ENCODE measurements at regions not wholly inside any gene's neighbourhood (a gene's known extent, or its start where the extent isn't known, plus 50 kb on each side); places are given as distances from the start of the nearest gene placed in this dataset.

DNA sequence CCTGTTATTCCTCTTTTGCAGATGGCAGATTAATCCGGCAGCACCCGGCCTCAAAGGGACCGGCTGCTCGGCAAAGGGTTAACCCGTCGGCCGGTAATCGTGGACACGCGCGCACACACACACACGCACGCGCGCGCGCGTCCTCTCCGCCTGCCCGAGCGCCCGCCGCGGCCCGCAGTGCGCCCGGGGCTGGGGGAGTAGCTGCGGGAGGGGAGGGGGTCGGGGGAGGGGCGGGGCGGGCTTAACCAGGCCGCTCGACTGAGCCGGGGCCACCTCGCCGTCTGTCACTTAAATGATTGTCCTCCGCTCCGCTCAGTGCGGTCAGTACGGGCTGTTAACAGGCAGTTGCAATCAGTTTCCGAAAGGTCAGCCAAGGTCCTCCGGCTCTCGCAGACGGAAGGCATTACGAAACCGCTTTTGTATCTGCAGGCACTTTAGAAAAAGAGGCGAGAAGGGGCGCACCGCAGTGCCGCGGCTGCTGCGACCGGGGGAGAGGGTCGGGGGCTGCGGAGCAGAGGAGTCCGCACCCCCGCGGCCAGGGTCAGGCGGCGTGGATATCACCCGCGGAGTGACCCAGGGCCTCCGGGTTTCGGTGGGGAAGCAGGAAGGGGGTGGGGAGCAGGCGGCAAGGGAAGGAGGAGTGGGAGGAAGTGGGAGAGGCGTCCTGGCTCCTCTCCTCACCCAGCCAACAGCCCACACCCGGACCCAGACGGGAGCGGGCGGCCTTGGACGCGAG is 57.3 kb upstream of the BCOR start:
- H3K4me3 ChIP-seq (ENCODE audit: low read depth in 2 of 2, low read length in 1 of 2): peak overlapping the region; percentile 46 to 49
- H3K9ac ChIP-seq: no peak overlapping the region

DNA sequence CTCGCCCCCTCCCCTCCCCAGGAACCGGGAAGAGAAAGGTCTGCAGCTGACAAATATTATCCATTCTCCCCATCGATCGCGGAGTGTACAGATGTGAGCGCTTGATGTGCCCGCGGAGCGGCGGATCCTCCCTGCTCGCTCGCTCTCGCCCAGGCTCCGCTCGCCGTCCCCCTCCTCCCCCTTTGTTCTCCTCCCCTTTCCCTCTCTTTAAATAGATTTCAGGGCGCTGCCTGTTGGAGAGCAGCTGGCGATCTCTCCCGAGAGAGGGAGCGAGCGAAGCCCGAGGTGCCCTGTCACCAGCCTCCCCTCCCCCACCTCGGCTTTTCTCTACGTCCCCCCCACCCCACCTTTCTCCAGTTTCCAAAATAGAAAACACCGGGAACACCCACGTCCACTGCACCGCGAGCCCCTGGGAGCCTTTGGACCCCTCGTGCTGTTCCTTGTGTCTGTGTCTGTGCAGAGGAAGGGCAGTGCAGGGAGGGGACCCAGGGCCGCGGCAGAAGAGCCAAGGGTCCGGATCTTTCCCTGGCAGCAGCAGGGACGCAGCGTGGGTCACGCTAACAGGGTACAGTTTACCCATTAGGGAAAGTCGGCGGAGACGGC is 56.6 kb upstream of the BCOR start:
- WGBS (ENCODE audit: low lambda C conversion rate): 1% methylated on average over 27 of the region's 38 CpGs
- no peaks in the 10 kb centered on the region for H3K9me2 ChIP-seq
- peaks cover 45% of the 10 kb centered on the region; the same call in 1 of the 2 replicates for H3K27me3 ChIP-seq (ENCODE audit: insufficient read depth)
- POLR2A ChIA-PET: interaction anchor here (0.5 to 5.0 kb wide), 16 partner anchors 9 to 424 kb away, joined by 3 to 38 read pairs (median 4); partner anchors contain the start of gene BCOR
- no peaks in the 10 kb centered on the region for H3K9me3 ChIP-seq
- H4K20me1 ChIP-seq (ENCODE audit: insufficient read depth): no peaks in the 10 kb centered on the region
- peaks cover 0 to 36% of the 10 kb centered on the region in 2 experiments; a peak in 2 of 4 replicates for H3K4me1 ChIP-seq (ENCODE audit: control insufficient read depth in 1 of 2, insufficient read depth in 2 of 2, low read depth in 1 of 2, low read length in 1 of 2)
- H3K27ac ChIP-seq (ENCODE audit: low read depth in 2 of 2, low read length in 1 of 2): peak overlapping the region in 1 of 2 experiments; percentile 98; a peak in 2 of 4 replicates
- peak overlapping the region; percentile 42 to 49 for H3K4me3 ChIP-seq (ENCODE audit: low read depth in 2 of 2, low read length in 1 of 2)
- DNase-seq: peak; percentile 75
- no peak overlapping the region for H3K9ac ChIP-seq
- no peaks in the 10 kb centered on the region for H3F3A ChIP-seq (replicated peaks; ENCODE audit: insufficient read depth)
- no peak overlapping the region for H2AFZ ChIP-seq (ENCODE audit: low read depth)
- H3K79me2 ChIP-seq (ENCODE audit: insufficient read depth): no peaks in the 10 kb centered on the region
- no peaks in the 10 kb centered on the region for H3K36me3 ChIP-seq (replicated peaks in 1 of 2; ENCODE audit: control insufficient read depth in 1 of 2, insufficient read depth in 2 of 2, low read length in 1 of 2)
- CTCF ChIA-PET: interaction anchor here (1.0 kb wide), 2 partner anchors 9 to 109 kb away, joined by 3 read pairs; no protein-coding TSS in a partner anchor
- TF ChIP-seq EP300 (IDR thresholded peaks at IDR 0.05; ENCODE audit: borderline replicate concordance in 1 of 2, low read depth in 1 of 2, low read length in 1 of 2) (0 out of 4 replicates have a peak, but pooled peaks of 1 of the 2 experiments have one; percentile 16), RXRA (IDR thresholded peaks at IDR 0.05; ENCODE audit: borderline replicate concordance, low read depth) (no peak), TEAD4 (IDR thresholded peaks at IDR 0.05; ENCODE audit: borderline replicate concordance, insufficient read depth) (no peak)
- TF ChIP-seq, protein P1, sequence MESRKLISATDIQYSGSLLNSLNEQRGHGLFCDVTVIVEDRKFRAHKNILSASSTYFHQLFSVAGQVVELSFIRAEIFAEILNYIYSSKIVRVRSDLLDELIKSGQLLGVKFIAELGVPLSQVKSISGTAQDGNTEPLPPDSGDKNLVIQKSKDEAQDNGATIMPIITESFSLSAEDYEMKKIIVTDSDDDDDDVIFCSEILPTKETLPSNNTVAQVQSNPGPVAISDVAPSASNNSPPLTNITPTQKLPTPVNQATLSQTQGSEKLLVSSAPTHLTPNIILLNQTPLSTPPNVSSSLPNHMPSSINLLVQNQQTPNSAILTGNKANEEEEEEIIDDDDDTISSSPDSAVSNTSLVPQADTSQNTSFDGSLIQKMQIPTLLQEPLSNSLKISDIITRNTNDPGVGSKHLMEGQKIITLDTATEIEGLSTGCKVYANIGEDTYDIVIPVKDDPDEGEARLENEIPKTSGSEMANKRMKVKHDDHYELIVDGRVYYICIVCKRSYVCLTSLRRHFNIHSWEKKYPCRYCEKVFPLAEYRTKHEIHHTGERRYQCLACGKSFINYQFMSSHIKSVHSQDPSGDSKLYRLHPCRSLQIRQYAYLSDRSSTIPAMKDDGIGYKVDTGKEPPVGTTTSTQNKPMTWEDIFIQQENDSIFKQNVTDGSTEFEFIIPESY (IDR thresholded peaks at IDR 0.05; ENCODE audit: borderline replicate concordance, low read depth): no peak
- peak overlapping the region; percentile 63 for H3K4me2 ChIP-seq

More for the DNA sequence above, 57.3 kb upstream of the BCOR start:
- 5% methylated on average over 26 of the region's 72 CpGs for WGBS (ENCODE audit: low lambda C conversion rate)
- H3K27me3 ChIP-seq (ENCODE audit: insufficient read depth): peaks cover 47% of the 10 kb centered on the region; the same call in 1 of the 2 replicates
- no peaks in the 10 kb centered on the region for H3K79me2 ChIP-seq (ENCODE audit: insufficient read depth)
- H3K9me2 ChIP-seq: no peaks in the 10 kb centered on the region
- peak overlapping the region; percentile 73 for H3K4me2 ChIP-seq
- H3F3A ChIP-seq (replicated peaks; ENCODE audit: insufficient read depth): no peaks in the 10 kb centered on the region
- H3K9me3 ChIP-seq: no peaks in the 10 kb centered on the region
- DNase-seq: peak; percentile 87
- no peaks in the 10 kb centered on the region for H3K36me3 ChIP-seq (replicated peaks in 1 of 2; ENCODE audit: control insufficient read depth in 1 of 2, insufficient read depth in 2 of 2, low read length in 1 of 2)
- peak overlapping the region in 1 of 2 experiments; percentile 98; a peak in 2 of 4 replicates for H3K27ac ChIP-seq (ENCODE audit: low read depth in 2 of 2, low read length in 1 of 2)
- H3K4me1 ChIP-seq (ENCODE audit: control insufficient read depth in 1 of 2, insufficient read depth in 2 of 2, low read depth in 1 of 2, low read length in 1 of 2): peaks cover 0 to 33% of the 10 kb centered on the region in 2 experiments; a peak in 2 of 4 replicates
- ChIA-PET POLR2A (interaction anchor here (1.0 to 5.0 kb wide), 12 partner anchors 10 to 144 kb away, joined by 3 to 38 read pairs (median 4); partner anchors contain the start of gene BCOR), CTCF (no interaction called here)
- H2AFZ ChIP-seq (ENCODE audit: low read depth): no peak overlapping the region
- peak; percentile 30; the same call in 1 of the 2 replicates for TF ChIP-seq NRF1 (IDR thresholded peaks at IDR 0.05; ENCODE audit: low read depth, low read length)
- no peak for TF ChIP-seq RFX5 (IDR thresholded peaks at IDR 0.05; ENCODE audit: low read length)
- TF ChIP-seq, protein P2, sequence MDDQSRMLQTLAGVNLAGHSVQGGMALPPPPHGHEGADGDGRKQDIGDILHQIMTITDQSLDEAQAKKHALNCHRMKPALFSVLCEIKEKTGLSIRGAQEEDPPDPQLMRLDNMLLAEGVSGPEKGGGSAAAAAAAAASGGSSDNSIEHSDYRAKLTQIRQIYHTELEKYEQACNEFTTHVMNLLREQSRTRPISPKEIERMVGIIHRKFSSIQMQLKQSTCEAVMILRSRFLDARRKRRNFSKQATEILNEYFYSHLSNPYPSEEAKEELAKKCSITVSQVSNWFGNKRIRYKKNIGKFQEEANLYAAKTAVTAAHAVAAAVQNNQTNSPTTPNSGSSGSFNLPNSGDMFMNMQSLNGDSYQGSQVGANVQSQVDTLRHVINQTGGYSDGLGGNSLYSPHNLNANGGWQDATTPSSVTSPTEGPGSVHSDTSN (IDR thresholded peaks at IDR 0.05): no peak
- no peak for TF ChIP-seq FOXM1 (IDR thresholded peaks at IDR 0.05; ENCODE audit: low read depth)
- no peak for TF ChIP-seq TCF12 (IDR thresholded peaks at IDR 0.05)
- TF ChIP-seq, protein P3, sequence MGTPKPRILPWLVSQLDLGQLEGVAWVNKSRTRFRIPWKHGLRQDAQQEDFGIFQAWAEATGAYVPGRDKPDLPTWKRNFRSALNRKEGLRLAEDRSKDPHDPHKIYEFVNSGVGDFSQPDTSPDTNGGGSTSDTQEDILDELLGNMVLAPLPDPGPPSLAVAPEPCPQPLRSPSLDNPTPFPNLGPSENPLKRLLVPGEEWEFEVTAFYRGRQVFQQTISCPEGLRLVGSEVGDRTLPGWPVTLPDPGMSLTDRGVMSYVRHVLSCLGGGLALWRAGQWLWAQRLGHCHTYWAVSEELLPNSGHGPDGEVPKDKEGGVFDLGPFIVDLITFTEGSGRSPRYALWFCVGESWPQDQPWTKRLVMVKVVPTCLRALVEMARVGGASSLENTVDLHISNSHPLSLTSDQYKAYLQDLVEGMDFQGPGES (IDR thresholded peaks at IDR 0.05; ENCODE audit: low read depth, low read length): no peak
- TF ChIP-seq NFIC (IDR thresholded peaks at IDR 0.05; ENCODE audit: borderline replicate concordance): peak; percentile 36; the same call in 1 of the 2 replicates
- no peak for TF ChIP-seq RAD21 (IDR thresholded peaks at IDR 0.05; ENCODE audit: low read length)
- TF ChIP-seq MXI1 (IDR thresholded peaks at IDR 0.05; ENCODE audit: low read depth, low read length): 0 out of 2 replicates have a peak, but pooled peaks have one; percentile 34
- TF ChIP-seq TAF1 (IDR thresholded peaks at IDR 0.05; ENCODE audit: borderline replicate concordance, low read depth, low read length): no peak
- H4K20me1 ChIP-seq (ENCODE audit: insufficient read depth): no peaks in the 10 kb centered on the region

Measured in SK-N-SH (cell line).